HG02884 (cell line): ENCODE measurements at regions not wholly inside any gene's neighbourhood (a gene's known extent, or its start where the extent isn't known, plus 50 kb on each side); places are given as distances from the start of the nearest gene placed in this dataset.

Source experiments
- ATAC-seq: cut with Tn5 transposase; IDR thresholded peaks from one replicate; pipeline ENCODE4 v1.9.1; 2021; ENCODE audit warnings: mild to moderate bottlenecking, moderate library complexity; ENCODE audit not compliant: unreplicated experiment

DNA sequence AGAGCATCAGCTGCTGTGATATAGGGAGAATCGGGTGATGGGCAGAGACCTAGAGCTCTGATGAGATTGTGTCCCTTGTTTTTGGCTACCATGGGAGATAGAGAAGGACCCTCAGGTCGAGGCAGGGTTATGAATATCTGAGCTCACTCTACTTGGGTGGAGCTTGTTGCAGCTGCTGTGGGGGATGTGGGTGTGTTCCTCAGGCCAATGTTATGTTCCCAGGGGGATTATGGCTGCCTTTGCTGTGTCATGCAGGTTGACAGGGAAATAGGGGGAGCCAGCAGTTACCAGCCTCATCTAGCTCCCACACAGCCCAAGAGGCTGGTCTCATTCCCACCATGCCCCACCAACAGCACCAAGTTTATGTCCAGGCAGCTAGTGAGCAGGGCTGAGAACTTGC is 131.5 kb downstream of the TRIM42 start:
- no peak for ATAC-seq

DNA sequence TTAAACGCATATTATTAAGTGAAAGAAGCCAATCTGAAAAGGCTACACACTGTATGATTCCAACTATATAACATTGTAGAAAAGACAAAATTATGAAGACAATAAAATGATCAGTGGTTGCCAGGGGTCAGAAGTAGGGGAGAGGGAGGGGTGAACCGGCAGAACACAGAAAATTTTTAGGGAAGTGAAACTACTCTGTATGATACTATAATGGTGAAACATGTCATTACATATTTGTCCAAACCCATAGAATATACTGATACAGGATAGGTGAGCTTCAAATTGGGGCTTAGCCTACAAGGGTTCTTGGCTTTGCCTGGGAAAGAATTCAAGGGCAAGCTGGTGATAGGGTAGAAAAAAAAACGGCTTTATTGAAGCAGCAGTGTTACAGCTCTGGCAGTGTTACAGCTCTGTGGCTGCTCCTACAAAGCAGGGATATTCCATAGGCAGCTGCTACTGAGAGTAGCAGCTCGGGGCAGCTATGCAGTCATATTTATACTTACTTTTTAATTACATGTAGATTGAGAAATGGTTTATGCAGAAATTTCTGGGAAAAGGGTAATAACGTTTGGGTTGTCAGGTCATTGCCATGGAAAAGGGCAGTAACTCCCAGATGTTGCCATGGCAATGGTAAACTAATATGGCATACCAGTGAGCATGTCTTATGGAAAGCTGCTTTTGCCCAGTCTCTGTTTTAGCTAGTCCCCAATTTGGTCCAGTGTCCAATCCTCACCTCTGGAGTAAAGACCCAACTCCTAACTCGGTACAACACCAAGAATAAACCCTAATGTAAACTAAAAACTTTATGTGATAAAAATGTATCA is 125.1 kb upstream of the SLC25A36 start:
- peak; percentile 97 for ATAC-seq

DNA sequence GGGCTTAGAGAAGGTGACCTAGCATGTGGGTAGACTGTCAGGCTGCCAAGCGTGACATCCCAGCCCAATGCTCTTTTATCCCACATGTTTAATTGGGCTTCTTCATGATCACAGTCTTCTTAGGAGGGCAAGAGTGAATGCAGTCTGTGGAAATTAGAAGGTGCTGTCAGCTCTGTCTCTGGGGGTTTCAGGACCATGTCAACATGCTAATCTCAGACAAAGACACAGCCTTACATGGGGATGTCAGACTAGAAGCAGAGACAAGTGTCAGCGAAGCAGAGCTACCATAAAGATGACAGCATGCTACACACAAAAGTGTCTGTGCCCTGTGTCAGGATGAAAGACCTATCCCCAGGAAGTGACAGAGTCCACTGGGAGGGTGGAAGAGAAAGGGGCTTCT is 120.1 kb upstream of the SLC25A36 start:
- no peak for ATAC-seq

DNA sequence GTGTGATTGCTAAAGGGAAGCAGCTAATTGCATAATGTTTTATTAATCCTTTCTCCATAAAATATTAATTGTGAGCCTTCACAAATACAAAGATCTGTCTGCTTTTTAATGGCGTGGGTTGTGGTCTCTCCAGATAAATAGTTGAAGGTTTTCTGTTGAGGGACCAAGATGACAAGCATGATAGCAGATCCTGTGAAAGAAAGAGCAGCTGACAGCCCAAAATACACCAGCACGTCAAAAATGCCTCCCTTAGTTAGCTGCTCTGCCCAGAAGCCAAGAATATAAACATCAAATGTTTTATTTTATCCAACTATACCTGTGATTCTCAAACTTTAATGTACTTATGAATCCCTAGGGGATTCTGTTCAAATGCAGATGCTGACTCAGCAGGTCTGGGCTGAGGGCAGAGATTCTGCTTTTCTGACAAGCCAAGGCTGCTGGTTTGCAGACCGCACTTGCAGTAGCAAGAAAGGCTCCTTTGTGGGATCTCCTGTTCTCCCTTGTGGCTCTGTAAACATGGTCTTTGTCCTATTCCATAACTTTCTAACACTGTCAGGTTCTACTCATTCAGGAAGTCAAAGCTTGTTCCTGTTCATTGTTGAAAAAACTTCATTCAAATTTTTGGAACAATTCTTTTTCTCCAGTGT is 119.1 kb upstream of the SLC25A36 start:
- ATAC-seq, result no peak

DNA sequence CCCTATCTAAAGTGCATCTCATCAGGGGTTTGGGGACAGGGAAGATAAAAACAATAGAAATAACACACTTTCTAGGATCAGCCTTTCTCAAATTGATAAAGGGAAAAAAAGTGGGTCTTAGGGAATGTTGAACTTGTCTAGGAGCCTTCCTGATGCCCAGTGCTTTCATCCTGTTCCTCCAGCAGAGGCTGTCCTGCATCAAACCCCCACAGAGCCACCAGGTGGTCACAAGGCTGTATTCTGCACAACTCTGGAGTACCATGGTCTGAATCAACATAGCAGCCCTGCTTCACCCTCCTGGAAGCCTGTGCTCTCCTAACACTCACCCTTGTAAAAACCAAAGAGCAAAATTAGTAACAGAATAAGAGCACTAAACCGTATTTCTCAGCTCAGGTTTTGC is 118.5 kb upstream of the SLC25A36 start:
- ATAC-seq, result no peak

DNA sequence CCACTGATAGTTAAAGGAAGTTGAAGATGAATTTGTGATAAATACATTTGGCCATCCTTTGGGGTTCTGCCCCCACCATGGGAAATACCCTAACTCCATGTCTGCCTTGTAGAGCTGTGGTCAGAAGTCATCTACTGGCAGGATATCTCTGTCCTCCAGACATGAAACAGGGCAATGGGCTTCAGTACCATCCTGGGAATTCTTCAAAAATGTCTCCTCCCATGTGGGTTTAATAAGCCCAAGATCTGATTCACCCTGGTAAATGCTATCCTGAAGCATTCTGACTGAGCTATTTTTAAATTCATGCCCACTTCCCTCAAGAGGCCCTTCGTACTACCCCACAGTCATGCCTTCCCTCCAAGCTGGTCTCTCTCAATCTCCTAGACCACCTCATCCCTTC is 113.7 kb upstream of the SLC25A36 start:
- no peak for ATAC-seq

DNA sequence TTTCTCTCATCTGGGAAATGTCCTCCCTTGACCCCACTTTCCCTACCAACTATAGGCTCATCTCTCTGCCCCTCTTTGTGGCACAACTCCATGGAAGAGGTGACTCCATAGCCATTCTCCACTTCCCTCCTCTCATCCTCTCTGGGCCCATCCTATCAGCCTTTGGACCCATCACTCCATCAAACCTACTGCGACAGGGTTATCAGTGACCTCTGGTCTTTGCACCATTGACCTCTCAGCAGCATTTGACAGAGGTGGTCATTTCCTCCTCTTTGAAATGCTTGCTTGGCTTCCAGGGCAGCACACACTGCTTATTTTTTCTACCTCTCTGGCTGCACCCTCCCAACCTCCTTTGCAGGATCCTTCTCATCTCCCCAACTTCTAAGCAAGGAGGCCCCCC is 113.1 kb upstream of the SLC25A36 start:
- ATAC-seq, result no peak

DNA sequence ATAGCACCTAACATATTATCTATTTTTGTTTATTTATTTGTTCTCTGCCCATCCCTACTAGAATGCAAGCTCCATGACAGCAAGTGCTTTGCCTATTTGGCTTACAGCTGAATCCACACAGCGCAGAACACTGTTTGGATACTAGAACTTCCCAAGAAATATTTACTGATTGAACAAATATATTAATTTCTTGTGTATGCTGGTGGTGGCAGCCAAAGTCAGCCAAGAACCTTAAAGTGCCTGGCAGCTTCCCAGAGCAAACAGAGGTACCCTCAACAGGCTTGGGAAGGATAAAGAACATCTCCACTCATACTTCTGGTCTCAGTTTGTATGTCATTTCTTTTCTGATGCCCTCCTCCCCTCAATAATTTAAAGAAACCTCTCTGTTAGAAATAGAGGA is 111.8 kb upstream of the SLC25A36 start:
- ATAC-seq, result no peak

DNA sequence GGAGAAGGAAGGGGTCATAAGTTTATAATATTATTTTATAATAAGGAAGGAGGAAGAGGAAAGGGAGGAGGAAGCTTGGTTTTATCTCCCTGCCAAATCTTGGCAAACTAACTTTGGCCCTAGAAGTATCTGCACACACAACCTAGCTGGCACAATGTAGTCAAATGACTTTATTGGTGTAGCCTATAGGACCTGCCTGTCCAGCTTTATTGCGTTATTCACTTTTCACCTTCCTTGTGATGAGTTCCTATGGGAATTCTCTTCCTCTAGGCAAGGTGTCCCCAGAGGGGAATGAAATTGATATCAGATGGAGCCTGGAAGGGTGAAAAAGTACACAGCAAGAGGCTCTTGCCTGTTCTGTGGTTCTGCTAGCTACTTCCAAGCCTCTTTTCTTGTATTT is 111.2 kb upstream of the SLC25A36 start:
- ATAC-seq, result no peak

DNA sequence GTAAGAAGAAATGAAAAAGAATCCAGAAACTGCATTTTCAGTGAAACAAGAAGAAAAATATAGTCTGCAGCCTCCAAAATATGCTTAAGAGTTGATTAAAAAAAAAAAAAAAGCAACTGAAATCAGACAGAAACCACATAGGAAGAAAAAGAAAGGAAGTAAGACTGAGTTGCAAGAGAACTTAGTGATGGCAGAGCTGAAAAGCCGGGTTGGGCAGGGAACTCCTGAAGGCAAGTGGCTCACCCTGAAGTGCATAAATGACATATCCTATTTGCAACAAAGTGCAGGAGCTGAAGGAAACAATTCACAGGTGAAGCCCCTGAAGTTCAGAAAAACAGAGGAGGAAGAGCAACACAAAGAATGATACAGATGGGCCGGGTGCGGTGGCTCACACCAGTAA is 108.8 kb upstream of the SLC25A36 start:
- ATAC-seq, result no peak

DNA sequence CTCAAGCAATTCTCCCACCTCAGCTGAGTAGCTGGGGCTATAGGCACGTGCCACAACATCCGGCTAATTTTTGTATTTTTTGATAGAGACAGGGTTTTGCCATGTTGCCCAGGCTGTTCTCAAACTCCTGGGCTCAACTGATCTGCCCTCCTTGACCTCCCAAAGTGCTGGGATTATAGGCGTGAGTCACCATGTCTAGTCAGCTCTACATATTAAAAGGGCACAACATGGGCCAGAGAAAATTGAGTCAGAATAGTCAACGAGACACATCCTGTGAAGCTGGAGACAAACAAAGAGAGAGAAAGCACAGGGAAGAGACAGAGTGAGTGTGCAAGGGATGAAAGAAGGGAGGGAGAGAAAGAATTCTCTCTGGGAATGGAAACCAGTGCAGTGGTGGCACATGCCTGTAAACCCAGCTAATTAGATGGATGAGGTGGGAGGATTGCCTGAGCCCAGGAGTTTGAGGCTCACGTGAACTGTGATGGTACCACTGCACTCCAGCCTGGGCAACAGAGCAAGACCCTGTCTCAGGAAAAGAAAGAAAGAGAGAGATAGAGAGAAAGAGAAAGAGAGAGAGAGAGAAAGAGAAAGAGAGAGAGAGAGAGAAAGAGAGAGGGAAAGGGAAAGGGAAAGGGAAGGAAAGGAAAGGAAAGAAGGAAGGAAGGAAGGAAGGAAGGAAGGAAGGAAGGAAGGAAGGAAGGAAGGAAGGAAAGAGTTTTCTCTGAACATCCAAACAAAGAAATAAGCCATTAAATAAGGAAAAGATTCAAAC is 107.2 kb upstream of the SLC25A36 start:
- ATAC-seq, result no peak

DNA sequence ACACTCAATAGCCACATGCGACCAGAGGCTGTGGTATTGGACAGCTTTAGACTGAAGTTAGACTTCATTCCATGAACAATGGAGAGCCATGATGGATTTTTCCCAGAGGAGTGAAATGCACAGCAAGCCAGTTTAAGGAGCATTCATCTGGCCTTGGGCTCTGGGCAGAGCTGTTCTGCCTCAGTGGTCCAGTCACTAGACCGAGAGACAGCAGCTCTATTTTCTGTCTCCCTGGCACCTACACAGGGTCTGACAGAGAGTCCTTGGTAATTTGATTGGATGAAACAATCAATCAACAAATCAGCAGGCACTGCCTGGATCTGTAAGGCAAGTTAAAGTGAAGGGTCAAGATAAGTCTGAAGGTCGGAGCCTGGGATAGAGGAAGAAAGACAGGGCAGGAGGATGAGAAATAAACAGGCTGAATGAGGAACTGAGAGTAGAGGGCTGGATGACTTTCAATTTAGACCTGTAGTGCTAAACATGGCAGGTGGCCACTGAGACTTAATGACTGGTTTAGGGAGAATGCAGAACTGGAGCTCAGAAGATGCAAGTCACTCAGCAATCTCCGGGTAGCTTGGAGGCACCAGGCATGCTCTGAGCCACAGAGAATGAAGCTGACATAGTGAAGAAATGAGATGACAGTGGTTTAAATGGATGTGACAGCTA is 98.5 kb upstream of the SLC25A36 start:
- peak; percentile 95 for ATAC-seq

DNA sequence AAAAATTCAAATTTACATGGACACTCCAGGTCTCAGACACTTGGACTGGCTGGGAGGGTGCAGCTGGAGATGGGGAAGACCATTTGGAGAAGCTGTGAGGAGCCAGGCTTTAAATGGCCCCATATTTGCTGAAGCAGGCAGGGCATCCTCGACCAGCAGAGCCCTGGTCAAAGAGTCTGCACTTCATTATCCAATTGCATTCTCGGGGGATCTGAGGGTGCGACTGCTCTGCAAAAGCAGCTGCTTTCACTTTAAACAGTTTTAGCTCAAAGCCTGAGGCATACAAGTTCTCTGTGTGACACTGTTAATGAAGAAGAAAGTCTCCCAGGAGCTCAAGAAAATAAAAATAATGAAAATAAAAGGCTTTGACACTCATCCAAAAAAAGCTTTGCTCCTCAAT is 98.0 kb upstream of the SLC25A36 start:
- no peak for ATAC-seq

DNA sequence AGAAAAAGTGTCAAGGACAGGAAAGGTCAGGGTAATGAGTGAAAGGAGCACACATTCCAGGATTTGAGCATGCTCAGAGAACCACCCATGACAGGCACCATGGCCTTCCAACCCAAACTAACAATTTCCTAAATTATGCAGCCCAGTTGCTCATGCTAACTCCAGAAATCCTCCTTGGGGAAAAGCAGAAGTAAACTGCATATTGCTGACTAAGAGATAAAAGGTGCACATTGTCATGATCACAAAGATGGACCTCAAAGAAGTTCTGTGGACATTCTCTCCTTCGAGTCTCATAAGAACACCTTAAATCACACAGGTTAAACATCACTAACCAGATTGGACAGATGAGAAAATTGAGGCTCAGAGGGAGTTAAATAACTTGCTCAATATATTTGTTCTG is 97.6 kb upstream of the SLC25A36 start:
- no peak for ATAC-seq

DNA sequence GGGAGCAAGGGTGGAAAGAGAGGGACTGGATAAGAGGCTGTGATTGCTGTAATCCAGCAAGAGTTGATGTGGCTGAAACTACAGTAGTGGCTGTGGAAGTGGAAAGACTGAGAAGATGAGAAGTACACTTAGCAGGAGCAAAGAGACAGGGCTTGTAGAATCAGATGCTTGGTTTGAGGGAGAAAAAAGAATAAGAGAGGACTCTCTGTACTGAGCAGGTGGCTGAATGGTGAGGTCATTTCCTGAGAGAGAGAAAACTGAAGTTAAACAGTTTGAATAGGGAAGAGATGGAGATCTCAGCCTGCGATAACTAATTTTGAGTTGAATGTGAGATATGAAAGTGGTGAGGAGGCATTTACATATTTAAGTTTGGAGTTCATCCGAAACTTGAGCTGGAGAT is 95.8 kb upstream of the SLC25A36 start:
- peak; percentile 41 for ATAC-seq

DNA sequence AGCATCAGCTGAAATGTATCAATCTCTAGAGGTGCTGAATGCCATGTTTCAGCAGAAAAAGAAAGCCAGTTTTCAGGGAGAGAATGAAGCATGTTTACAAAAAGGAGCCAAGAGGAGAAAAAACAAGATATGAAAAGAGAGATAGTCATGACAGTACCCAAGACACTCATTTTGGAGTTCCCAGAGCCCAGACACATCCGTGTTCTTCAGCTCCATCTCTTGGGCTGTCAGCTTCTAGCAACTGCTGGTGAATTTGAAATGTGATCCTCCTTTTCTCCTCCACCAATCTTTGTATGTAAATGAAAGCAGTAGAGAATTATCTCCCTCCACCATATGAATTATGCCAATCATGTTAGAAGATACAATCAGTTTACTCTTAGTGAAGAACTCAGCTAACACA is 93.0 kb upstream of the SLC25A36 start:
- ATAC-seq, result no peak

DNA sequence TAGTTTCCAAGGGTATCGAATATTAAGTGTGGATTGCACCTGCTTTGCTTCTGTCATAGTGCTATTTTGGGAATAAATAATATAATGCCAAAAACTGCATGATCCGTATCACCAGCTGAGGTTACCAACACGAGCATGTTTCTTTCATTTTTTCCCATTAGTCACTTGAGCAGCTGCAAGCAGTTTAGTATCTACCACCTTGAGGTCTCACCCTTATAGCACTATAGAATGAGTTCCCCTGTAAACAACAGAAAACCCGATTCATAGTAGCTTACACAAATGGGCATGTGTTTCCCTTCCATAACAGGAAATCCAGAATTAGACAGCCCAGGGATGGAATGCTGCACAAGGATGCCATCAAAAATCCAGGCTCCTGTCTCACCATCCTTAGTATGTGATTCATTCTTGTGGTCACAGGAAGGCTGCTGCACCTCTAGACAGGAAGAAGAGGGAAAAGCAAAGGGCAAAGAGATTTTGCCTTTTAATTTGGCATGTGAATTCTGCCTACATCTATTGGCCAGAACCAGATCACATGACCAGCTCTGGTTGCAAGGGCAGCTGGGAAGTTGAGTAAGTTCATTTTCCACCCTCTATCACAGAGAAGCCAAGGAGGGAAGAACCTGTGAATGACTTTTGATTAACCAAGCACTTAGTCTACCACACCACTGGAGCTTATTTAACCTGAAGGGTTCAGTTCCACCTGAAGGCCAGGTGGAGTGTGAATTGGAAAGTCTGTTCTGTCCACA is 91.3 kb upstream of the SLC25A36 start:
- ATAC-seq, result no peak

DNA sequence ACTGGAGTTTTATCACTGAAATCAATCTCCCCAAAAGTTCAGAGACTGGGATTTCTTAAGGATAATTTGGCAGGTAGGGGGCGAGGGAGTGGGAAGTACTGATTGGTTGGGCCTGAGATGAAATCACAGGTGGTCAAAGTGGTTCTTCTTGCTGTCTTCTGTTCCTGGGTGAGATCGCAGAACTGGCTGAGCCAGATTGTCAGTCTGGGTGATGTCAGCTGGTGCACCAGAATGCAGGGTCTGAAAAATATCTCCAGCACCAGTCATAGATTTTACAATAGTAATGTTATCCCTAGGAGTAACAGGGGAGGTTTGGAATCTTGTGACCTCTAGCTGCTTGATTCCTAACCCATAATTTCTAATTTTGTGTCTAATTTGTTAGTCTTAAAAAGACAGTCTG is 86.7 kb upstream of the SLC25A36 start:
- no peak for ATAC-seq

DNA sequence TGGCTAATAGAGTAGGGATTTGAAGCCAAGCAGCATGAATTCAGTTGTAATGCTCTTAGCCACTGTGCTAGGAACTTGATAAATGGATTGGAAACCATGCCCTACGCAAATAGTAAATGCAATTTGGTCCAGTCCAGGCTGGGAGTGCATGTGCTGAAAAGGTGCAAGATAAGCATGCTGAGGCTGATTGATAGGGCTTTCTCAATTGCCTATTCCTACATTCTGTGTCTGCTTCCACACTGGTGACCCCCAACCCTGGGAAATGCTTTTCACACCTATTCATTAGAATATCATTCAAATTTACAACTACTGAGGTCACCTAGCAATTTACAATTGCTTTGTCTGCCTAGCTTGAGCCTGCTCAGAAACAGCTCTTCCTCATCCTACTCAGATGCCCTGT is 84.7 kb upstream of the SLC25A36 start:
- ATAC-seq, result no peak

DNA sequence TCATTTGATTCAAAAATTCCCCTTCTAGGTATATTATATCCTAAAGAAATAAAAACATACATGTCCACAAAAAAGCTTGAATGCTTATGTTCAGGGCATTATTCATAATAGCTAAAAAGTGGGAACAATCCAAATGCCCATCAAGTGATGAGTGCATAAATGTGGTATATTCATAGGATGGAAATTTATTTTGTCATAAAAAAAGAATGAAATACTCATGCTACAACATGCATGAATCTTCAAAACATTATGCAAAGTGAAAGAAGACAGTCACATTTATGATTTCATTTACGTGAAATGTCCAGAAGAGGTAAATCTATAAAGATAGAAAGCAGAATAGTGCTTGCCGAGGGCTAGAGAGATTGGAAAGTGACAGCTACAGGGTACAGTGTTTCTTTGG is 83.6 kb upstream of the SLC25A36 start:
- ATAC-seq, result no peak
